ENCODE measurements at regions not wholly inside any gene's neighbourhood (a gene's known extent, or its start where the extent isn't known, plus 50 kb on each side); places are given as distances from the start of the nearest gene placed in this dataset.
A peak's percentile ranks its signal among the peaks of the same experiment; 100 is the strongest.
"Not testable (repeated sequence)": the region's sequence is repeated elsewhere in the genome, so short reads cannot be mapped to it uniquely, and the experiment has no call there.

- Mint-ChIP-seq H3K4me3 (no peak overlapping the region), H3K36me3 (peaks cover 3% of the 10 kb centered on the region), H3K27me3 (no peaks in the 10 kb centered on the region), H3K9me3 (ENCODE audit: low read depth) (no peaks in the 10 kb centered on the region), H3K27ac (no peak overlapping the region), H3K4me1 (ENCODE audit: low read depth) (no peaks in the 10 kb centered on the region)
These were observed 83.6 kb upstream of the PCSK1 start for GRCh38 chr5:96516631-96517071.

GRCh38 chr5:96517295-96517694, 84.2 kb upstream of the PCSK1 start:
- Mint-ChIP-seq H3K36me3 (peaks cover 3% of the 10 kb centered on the region), H3K4me1 (ENCODE audit: low read depth) (no peaks in the 10 kb centered on the region), H3K9me3 (ENCODE audit: low read depth) (no peaks in the 10 kb centered on the region), H3K4me3 (no peak overlapping the region), H3K27me3 (no peaks in the 10 kb centered on the region), H3K27ac (no peak overlapping the region)

GRCh38 chr5:96520345-96520744, 87.3 kb upstream of the PCSK1 start:
- Mint-ChIP-seq H3K9me3 (ENCODE audit: low read depth) (no peaks in the 10 kb centered on the region), H3K36me3 (peaks cover 3% of the 10 kb centered on the region), H3K27me3 (no peaks in the 10 kb centered on the region), H3K27ac (no peak overlapping the region), H3K4me1 (ENCODE audit: low read depth) (no peaks in the 10 kb centered on the region), H3K4me3 (no peak overlapping the region)

- Mint-ChIP-seq H3K4me3 (no peak overlapping the region), H3K36me3 (peaks cover 3% of the 10 kb centered on the region), H3K4me1 (ENCODE audit: low read depth) (no peaks in the 10 kb centered on the region), H3K27ac (no peak overlapping the region), H3K27me3 (no peaks in the 10 kb centered on the region), H3K9me3 (ENCODE audit: low read depth) (no peaks in the 10 kb centered on the region)
These were observed 89.7 kb upstream of the PCSK1 start for GRCh38 chr5:96522635-96523355.

GRCh38 chr5:96527768-96528661, 95.0 kb upstream of the PCSK1 start:
- H3K27me3 Mint-ChIP-seq: no peaks in the 10 kb centered on the region
- peaks cover 13% of the 10 kb centered on the region for H3K4me1 Mint-ChIP-seq (ENCODE audit: low read depth)
- H3K9me3 Mint-ChIP-seq (ENCODE audit: low read depth): no peaks in the 10 kb centered on the region
- H3K4me3 Mint-ChIP-seq: no peak overlapping the region
- no peak overlapping the region for H3K27ac Mint-ChIP-seq
- H3K36me3 Mint-ChIP-seq: peaks cover 3% of the 10 kb centered on the region

GRCh38 chr5:96528826-96529474, 95.9 kb upstream of the PCSK1 start:
- Mint-ChIP-seq H3K36me3 (peaks cover 3% of the 10 kb centered on the region), H3K27ac (no peak overlapping the region), H3K9me3 (ENCODE audit: low read depth) (no peaks in the 10 kb centered on the region), H3K4me1 (ENCODE audit: low read depth) (peaks cover 14% of the 10 kb centered on the region), H3K4me3 (no peak overlapping the region), H3K27me3 (no peaks in the 10 kb centered on the region)

- H3K4me1 Mint-ChIP-seq (ENCODE audit: low read depth): peaks cover 16% of the 10 kb centered on the region
- H3K9me3 Mint-ChIP-seq (ENCODE audit: low read depth): no peaks in the 10 kb centered on the region
- peaks cover 3% of the 10 kb centered on the region for H3K36me3 Mint-ChIP-seq
- H3K4me3 Mint-ChIP-seq: no peak overlapping the region
- no peak overlapping the region for H3K27ac Mint-ChIP-seq
- no peaks in the 10 kb centered on the region for H3K27me3 Mint-ChIP-seq
These were observed 96.5 kb upstream of the PCSK1 start for GRCh38 chr5:96529559-96529958.

- Mint-ChIP-seq H3K27me3 (no peaks in the 10 kb centered on the region), H3K4me1 (ENCODE audit: low read depth) (peaks cover 19% of the 10 kb centered on the region), H3K36me3 (peaks cover 3% of the 10 kb centered on the region), H3K9me3 (ENCODE audit: low read depth) (no peaks in the 10 kb centered on the region), H3K27ac (no peak overlapping the region), H3K4me3 (no peak overlapping the region)
These were observed 97.9 kb upstream of the PCSK1 start for GRCh38 chr5:96530901-96531300.

- Mint-ChIP-seq H3K9me3 (ENCODE audit: low read depth) (no peaks in the 10 kb centered on the region), H3K36me3 (peaks cover 6% of the 10 kb centered on the region), H3K27me3 (no peaks in the 10 kb centered on the region), H3K27ac (no peak overlapping the region), H3K4me1 (ENCODE audit: low read depth) (peaks cover 41% of the 10 kb centered on the region), H3K4me3 (no peak overlapping the region)
These were observed 100.3 kb upstream of the PCSK1 start for GRCh38 chr5:96533371-96533770.

GRCh38 chr5:96537386-96537785, 104.3 kb upstream of the PCSK1 start:
- no peaks in the 10 kb centered on the region for H3K27me3 Mint-ChIP-seq
- H3K36me3 Mint-ChIP-seq: peaks cover 3% of the 10 kb centered on the region
- no peaks in the 10 kb centered on the region for H3K9me3 Mint-ChIP-seq (ENCODE audit: low read depth)
- peak overlapping the region; percentile 78 for H3K4me3 Mint-ChIP-seq
- H3K27ac Mint-ChIP-seq: peak overlapping the region; percentile 93
- peaks cover 42% of the 10 kb centered on the region for H3K4me1 Mint-ChIP-seq (ENCODE audit: low read depth)

GRCh38 chr5:96538808-96539250, 105.8 kb upstream of the PCSK1 start:
- Mint-ChIP-seq H3K36me3 (peaks cover 3% of the 10 kb centered on the region), H3K4me3 (peak overlapping the region; percentile 56), H3K4me1 (ENCODE audit: low read depth) (peaks cover 42% of the 10 kb centered on the region), H3K27ac (peak overlapping the region; percentile 71), H3K9me3 (ENCODE audit: low read depth) (no peaks in the 10 kb centered on the region), H3K27me3 (no peaks in the 10 kb centered on the region)

GRCh38 chr5:96546120-96546519, 113.1 kb upstream of the PCSK1 start:
- H3K27ac Mint-ChIP-seq: no peak overlapping the region
- no peaks in the 10 kb centered on the region for H3K9me3 Mint-ChIP-seq (ENCODE audit: low read depth)
- H3K27me3 Mint-ChIP-seq: no peaks in the 10 kb centered on the region
- H3K36me3 Mint-ChIP-seq: no peaks in the 10 kb centered on the region
- H3K4me1 Mint-ChIP-seq (ENCODE audit: low read depth): no peaks in the 10 kb centered on the region
- H3K4me3 Mint-ChIP-seq: no peak overlapping the region

- Mint-ChIP-seq H3K9me3 (ENCODE audit: low read depth) (no peaks in the 10 kb centered on the region), H3K36me3 (no peaks in the 10 kb centered on the region), H3K27ac (no peak overlapping the region), H3K27me3 (no peaks in the 10 kb centered on the region), H3K4me3 (no peak overlapping the region), H3K4me1 (ENCODE audit: low read depth) (no peaks in the 10 kb centered on the region)
These were observed 114.4 kb upstream of the PCSK1 start for GRCh38 chr5:96547486-96547885.

GRCh38 chr5:96548905-96549304, 113.3 kb upstream of the CAST start:
- Mint-ChIP-seq H3K36me3 (peaks cover 4% of the 10 kb centered on the region), H3K27ac (no peak overlapping the region), H3K9me3 (ENCODE audit: low read depth) (no peaks in the 10 kb centered on the region), H3K27me3 (no peaks in the 10 kb centered on the region), H3K4me1 (ENCODE audit: low read depth) (no peaks in the 10 kb centered on the region), H3K4me3 (no peak overlapping the region)

- not testable (repeated sequence) for H3K4me1 Mint-ChIP-seq (ENCODE audit: low read depth); H3K27me3 Mint-ChIP-seq; H3K4me3 Mint-ChIP-seq; H3K9me3 Mint-ChIP-seq (ENCODE audit: low read depth); H3K36me3 Mint-ChIP-seq; H3K27ac Mint-ChIP-seq
These were observed 101.3 kb upstream of the CAST start for GRCh38 chr5:96560857-96561256.
